ENCODE measurements at regions not wholly inside any gene's neighbourhood (a gene's known extent, or its start where the extent isn't known, plus 50 kb on each side); places are given as distances from the start of the nearest gene placed in this dataset.

DNA sequence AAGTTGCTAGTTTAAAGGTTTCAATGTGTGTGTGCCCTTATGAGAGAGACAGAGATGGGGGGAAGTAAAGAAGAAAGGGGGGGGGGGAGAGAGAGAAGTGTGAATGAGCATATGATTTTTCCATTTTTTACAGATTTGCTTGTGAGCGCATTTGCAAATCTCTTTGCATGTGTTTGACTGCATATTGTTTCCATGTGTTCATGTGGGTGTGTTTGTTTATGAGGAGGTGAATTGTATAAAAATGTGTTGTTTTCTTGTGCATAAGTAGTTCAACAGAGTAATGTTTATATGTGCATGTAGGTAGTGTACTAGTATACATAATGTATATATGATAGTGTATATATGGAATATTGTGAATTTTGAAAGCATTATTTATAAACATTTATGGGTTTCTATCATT, 205.9 kb upstream of the SPAG17 start:
- Histone ChIP-seq H3K27me3 (ENCODE audit: insufficient read depth) (no peaks in the 10 kb centered on the region), H3K4me3 (no peak overlapping the region), H3K27ac (ENCODE audit: low read depth) (no peak overlapping the region), H3K4me1 (ENCODE audit: insufficient read depth) (peaks cover under 1% of the 10 kb centered on the region; the same call in 1 of the 2 replicates), H3K4me2 (no peak overlapping the region), H3K36me3 (ENCODE audit: insufficient read depth) (no peaks in the 10 kb centered on the region), H2AFZ (no peak overlapping the region), H3K9me2 (ENCODE audit: insufficient read depth) (no peaks in the 10 kb centered on the region), H4K20me1 (replicated peaks; ENCODE audit: insufficient read depth) (no peaks in the 10 kb centered on the region), H3F3A (replicated peaks; ENCODE audit: low read depth) (no peaks in the 10 kb centered on the region), H3K79me2 (replicated peaks; ENCODE audit: insufficient read depth) (no peaks in the 10 kb centered on the region)
- no peak for TF ChIP-seq ZNF114 (CRISPR knock-in tag; IDR thresholded peaks at IDR 0.05)
- TF ChIP-seq ZNF331 (CRISPR knock-in tag; IDR thresholded peaks at IDR 0.05; ENCODE audit: low read depth): no peak
- TF ChIP-seq NANOG (IDR thresholded peaks at IDR 0.05; ENCODE audit: borderline replicate concordance): no peak
- TF ChIP-seq CREB1 (CRISPR knock-in tag; IDR thresholded peaks at IDR 0.05; ENCODE audit: low read depth): no peak
- no peak for TF ChIP-seq EZH2 (IDR thresholded peaks at IDR 0.05; ENCODE audit: low read depth, unreplicated experiment)
- TF ChIP-seq STAT1 (IDR thresholded peaks at IDR 0.05; ENCODE audit: unreplicated experiment): no peak
- TF ChIP-seq, protein P1, sequence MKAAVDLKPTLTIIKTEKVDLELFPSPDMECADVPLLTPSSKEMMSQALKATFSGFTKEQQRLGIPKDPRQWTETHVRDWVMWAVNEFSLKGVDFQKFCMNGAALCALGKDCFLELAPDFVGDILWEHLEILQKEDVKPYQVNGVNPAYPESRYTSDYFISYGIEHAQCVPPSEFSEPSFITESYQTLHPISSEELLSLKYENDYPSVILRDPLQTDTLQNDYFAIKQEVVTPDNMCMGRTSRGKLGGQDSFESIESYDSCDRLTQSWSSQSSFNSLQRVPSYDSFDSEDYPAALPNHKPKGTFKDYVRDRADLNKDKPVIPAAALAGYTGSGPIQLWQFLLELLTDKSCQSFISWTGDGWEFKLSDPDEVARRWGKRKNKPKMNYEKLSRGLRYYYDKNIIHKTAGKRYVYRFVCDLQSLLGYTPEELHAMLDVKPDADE (IDR thresholded peaks at IDR 0.05): no peak
- TF ChIP-seq, protein P2, sequence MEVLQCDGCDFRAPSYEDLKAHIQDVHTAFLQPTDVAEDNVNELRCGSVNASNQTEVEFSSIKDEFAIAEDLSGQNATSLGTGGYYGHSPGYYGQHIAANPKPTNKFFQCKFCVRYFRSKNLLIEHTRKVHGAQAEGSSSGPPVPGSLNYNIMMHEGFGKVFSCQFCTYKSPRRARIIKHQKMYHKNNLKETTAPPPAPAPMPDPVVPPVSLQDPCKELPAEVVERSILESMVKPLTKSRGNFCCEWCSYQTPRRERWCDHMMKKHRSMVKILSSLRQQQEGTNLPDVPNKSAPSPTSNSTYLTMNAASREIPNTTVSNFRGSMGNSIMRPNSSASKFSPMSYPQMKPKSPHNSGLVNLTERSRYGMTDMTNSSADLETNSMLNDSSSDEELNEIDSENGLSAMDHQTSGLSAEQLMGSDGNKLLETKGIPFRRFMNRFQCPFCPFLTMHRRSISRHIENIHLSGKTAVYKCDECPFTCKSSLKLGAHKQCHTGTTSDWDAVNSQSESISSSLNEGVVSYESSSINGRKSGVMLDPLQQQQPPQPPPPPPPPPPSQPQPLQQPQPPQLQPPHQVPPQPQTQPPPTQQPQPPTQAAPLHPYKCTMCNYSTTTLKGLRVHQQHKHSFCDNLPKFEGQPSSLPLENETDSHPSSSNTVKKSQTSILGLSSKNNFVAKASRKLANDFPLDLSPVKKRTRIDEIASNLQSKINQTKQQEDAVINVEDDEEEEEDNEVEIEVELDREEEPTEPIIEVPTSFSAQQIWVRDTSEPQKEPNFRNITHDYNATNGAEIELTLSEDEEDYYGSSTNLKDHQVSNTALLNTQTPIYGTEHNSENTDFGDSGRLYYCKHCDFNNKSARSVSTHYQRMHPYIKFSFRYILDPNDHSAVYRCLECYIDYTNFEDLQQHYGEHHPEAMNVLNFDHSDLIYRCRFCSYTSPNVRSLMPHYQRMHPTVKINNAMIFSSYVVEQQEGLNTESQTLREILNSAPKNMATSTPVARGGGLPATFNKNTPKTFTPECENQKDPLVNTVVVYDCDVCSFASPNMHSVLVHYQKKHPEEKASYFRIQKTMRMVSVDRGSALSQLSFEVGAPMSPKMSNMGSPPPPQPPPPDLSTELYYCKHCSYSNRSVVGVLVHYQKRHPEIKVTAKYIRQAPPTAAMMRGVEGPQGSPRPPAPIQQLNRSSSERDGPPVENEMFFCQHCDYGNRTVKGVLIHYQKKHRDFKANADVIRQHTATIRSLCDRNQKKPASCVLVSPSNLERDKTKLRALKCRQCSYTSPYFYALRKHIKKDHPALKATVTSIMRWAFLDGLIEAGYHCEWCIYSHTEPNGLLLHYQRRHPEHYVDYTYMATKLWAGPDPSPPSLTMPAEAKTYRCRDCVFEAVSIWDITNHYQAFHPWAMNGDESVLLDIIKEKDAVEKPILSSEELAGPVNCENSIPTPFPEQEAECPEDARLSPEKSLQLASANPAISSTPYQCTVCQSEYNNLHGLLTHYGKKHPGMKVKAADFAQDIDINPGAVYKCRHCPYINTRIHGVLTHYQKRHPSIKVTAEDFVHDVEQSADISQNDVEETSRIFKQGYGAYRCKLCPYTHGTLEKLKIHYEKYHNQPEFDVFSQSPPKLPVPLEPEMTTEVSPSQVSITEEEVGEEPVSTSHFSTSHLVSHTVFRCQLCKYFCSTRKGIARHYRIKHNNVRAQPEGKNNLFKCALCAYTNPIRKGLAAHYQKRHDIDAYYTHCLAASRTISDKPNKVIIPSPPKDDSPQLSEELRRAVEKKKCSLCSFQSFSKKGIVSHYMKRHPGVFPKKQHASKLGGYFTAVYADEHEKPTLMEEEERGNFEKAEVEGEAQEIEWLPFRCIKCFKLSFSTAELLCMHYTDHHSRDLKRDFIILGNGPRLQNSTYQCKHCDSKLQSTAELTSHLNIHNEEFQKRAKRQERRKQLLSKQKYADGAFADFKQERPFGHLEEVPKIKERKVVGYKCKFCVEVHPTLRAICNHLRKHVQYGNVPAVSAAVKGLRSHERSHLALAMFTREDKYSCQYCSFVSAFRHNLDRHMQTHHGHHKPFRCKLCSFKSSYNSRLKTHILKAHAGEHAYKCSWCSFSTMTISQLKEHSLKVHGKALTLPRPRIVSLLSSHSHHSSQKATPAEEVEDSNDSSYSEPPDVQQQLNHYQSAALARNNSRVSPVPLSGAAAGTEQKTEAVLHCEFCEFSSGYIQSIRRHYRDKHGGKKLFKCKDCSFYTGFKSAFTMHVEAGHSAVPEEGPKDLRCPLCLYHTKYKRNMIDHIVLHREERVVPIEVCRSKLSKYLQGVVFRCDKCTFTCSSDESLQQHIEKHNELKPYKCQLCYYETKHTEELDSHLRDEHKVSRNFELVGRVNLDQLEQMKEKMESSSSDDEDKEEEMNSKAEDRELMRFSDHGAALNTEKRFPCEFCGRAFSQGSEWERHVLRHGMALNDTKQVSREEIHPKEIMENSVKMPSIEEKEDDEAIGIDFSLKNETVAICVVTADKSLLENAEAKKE (CRISPR knock-in tag; IDR thresholded peaks at IDR 0.05): no peak
- no peak for TF ChIP-seq EZH2phosphoT487 (IDR thresholded peaks at IDR 0.05; ENCODE audit: unreplicated experiment)
- TF ChIP-seq, protein P3, sequence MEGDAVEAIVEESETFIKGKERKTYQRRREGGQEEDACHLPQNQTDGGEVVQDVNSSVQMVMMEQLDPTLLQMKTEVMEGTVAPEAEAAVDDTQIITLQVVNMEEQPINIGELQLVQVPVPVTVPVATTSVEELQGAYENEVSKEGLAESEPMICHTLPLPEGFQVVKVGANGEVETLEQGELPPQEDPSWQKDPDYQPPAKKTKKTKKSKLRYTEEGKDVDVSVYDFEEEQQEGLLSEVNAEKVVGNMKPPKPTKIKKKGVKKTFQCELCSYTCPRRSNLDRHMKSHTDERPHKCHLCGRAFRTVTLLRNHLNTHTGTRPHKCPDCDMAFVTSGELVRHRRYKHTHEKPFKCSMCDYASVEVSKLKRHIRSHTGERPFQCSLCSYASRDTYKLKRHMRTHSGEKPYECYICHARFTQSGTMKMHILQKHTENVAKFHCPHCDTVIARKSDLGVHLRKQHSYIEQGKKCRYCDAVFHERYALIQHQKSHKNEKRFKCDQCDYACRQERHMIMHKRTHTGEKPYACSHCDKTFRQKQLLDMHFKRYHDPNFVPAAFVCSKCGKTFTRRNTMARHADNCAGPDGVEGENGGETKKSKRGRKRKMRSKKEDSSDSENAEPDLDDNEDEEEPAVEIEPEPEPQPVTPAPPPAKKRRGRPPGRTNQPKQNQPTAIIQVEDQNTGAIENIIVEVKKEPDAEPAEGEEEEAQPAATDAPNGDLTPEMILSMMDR (conservative IDR thresholded peaks at IDR 0.05; ENCODE audit: low read depth in 2 of 2): no peak
- TF ChIP-seq, protein P4, sequence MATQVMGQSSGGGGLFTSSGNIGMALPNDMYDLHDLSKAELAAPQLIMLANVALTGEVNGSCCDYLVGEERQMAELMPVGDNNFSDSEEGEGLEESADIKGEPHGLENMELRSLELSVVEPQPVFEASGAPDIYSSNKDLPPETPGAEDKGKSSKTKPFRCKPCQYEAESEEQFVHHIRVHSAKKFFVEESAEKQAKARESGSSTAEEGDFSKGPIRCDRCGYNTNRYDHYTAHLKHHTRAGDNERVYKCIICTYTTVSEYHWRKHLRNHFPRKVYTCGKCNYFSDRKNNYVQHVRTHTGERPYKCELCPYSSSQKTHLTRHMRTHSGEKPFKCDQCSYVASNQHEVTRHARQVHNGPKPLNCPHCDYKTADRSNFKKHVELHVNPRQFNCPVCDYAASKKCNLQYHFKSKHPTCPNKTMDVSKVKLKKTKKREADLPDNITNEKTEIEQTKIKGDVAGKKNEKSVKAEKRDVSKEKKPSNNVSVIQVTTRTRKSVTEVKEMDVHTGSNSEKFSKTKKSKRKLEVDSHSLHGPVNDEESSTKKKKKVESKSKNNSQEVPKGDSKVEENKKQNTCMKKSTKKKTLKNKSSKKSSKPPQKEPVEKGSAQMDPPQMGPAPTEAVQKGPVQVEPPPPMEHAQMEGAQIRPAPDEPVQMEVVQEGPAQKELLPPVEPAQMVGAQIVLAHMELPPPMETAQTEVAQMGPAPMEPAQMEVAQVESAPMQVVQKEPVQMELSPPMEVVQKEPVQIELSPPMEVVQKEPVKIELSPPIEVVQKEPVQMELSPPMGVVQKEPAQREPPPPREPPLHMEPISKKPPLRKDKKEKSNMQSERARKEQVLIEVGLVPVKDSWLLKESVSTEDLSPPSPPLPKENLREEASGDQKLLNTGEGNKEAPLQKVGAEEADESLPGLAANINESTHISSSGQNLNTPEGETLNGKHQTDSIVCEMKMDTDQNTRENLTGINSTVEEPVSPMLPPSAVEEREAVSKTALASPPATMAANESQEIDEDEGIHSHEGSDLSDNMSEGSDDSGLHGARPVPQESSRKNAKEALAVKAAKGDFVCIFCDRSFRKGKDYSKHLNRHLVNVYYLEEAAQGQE (IDR thresholded peaks at IDR 0.05; ENCODE audit: unreplicated experiment): no peak
- no peak for TF ChIP-seq JUNB (IDR thresholded peaks at IDR 0.05; ENCODE audit: unreplicated experiment)
- no peak for TF ChIP-seq POLR2AphosphoS5 (IDR thresholded peaks at IDR 0.05; ENCODE audit: low read depth)
- Mint-ChIP-seq H3K4me3 (no peak overlapping the region), H3K4me1 (no peaks in the 10 kb centered on the region), H3K27me3 (ENCODE audit: insufficient read depth, low read depth, poor library complexity) (no peaks in the 10 kb centered on the region), H3K9me3 (no peaks in the 10 kb centered on the region), H3K27ac (no peak overlapping the region), H3K36me3 (ENCODE audit: low read depth) (no peaks in the 10 kb centered on the region)
- DNase-seq (ENCODE audit: low spot score) (no peak), ATAC-seq (no peak)
